ENCODE measurements at regions not wholly inside any gene's neighbourhood (a gene's known extent, or its start where the extent isn't known, plus 50 kb on each side); places are given as distances from the start of the nearest gene placed in this dataset.
"Not testable (repeated sequence)": the region's sequence is repeated elsewhere in the genome, so short reads cannot be mapped to it uniquely, and the experiment has no call there.

GRCh38 chr4:188738290-188738689, 599.0 kb downstream of the TRIML1 start:
- TF ChIP-seq CTCF, POLR2AphosphoS5, POLR2A (IDR thresholded peaks at IDR 0.05): not testable (repeated sequence)

Measured in gastroesophageal sphincter (tissue), 3 donors.